Activated B cell treated with CpG ODN at 0.5 μM for 24 hours (primary cell): ENCODE measurements at regions not wholly inside any gene's neighbourhood (a gene's known extent, or its start where the extent isn't known, plus 50 kb on each side); places are given as distances from the start of the nearest gene placed in this dataset.

ENCODE experiments used
- ATAC-seq: fragments of 200-7000 bp; cut with Tn5 transposase; one replicate; pipeline ENCODE4 v1.10.0; 2021; ENCODE audit warnings: low read depth, mild to moderate bottlenecking, moderate library complexity
- CTCF ChIA-PET: fragments of 350-600 bp; sonication (Branson Sonifier 250); formaldehyde crosslinking; loops from one replicate; lab custom pipeline; 2021; ENCODE audit warnings: antibody characterized with exemption; lab: Charles Lee
- POLR2A ChIA-PET: fragments of 350-600 bp; sonication (Branson Sonifier 250); formaldehyde crosslinking; loops from one replicate; lab custom pipeline; 2021; ENCODE audit warnings: antibody characterized with exemption; lab: Charles Lee
- DNase-seq: peaks from one replicate; pipeline ENCODE4 v3.0.0; 2022
- H3K27ac Mint-ChIP-seq: one replicate; pipeline ENCODE4 v1.8.0; 2020; ENCODE audit warnings: mixed read lengths
- H3K27me3 Mint-ChIP-seq: one replicate; pipeline ENCODE4 v1.8.0; 2021; ENCODE audit warnings: mixed read lengths
- H3K36me3 Mint-ChIP-seq: one replicate; pipeline ENCODE4 v1.8.0; 2021; ENCODE audit warnings: low read depth, mixed read lengths
- H3K4me1 Mint-ChIP-seq: one replicate; pipeline ENCODE4 v1.8.0; 2021; ENCODE audit warnings: mixed read lengths
- H3K4me3 Mint-ChIP-seq: one replicate; pipeline ENCODE4 v1.8.0; 2020; ENCODE audit warnings: mild to moderate bottlenecking, mixed read lengths
- H3K9me3 Mint-ChIP-seq: one replicate; pipeline ENCODE4 v1.8.0; 2020; ENCODE audit warnings: mixed read lengths
- CTCF ChIP-seq: fragments of 200-600 bp; IDR thresholded peaks from one replicate; pipeline ENCODE4 v1.8.0; 2022; ENCODE audit warnings: antibody characterized with exemption, mild to moderate bottlenecking
- intact Hi-C: fragments of 100-400 bp; cut with micrococcal nuclease; formaldehyde crosslinking; loops from one replicate; pipeline ENCODE4 v1.15.1; 2024

GRCh38 chr13:106382534-106382933, 152.9 kb downstream of the EFNB2 start:
- no peak for ATAC-seq
- Mint-ChIP-seq H3K27ac (no peak overlapping the region), H3K4me3 (no peak overlapping the region), H3K9me3 (no peaks in the 10 kb centered on the region), H3K4me1 (no peaks in the 10 kb centered on the region), H3K36me3 (no peaks in the 10 kb centered on the region), H3K27me3 (no peaks in the 10 kb centered on the region)
- CTCF ChIA-PET: no interaction called here
- DNase-seq: no peak
- intact Hi-C loops: no loop called here
- no peak for TF ChIP-seq CTCF
- POLR2A ChIA-PET: no interaction called here

- Mint-ChIP-seq H3K4me3 (no peak overlapping the region), H3K4me1 (no peaks in the 10 kb centered on the region), H3K9me3 (no peaks in the 10 kb centered on the region), H3K36me3 (no peaks in the 10 kb centered on the region), H3K27me3 (no peaks in the 10 kb centered on the region), H3K27ac (no peak overlapping the region)
- no peak for TF ChIP-seq CTCF
- ChIA-PET CTCF (no interaction called here), POLR2A (no interaction called here)
- DNase-seq (no peak), ATAC-seq (no peak)
- intact Hi-C loops: no loop called here
These were observed 154.4 kb downstream of the EFNB2 start for GRCh38 chr13:106381091-106381490.

GRCh38 chr13:106377931-106378662, 157.4 kb downstream of the EFNB2 start:
- DNase-seq (no peak), ATAC-seq (no peak)

GRCh38 chr13:106377341-106377740, 158.1 kb downstream of the EFNB2 start:
- no peak for TF ChIP-seq CTCF
- POLR2A ChIA-PET: no interaction called here
- intact Hi-C loops: no loop called here
- no peak overlapping the region for H3K4me3 Mint-ChIP-seq
- H3K4me1 Mint-ChIP-seq: peaks cover 16% of the 10 kb centered on the region
- H3K9me3 Mint-ChIP-seq: no peaks in the 10 kb centered on the region
- H3K27ac Mint-ChIP-seq: no peak overlapping the region
- H3K36me3 Mint-ChIP-seq: no peaks in the 10 kb centered on the region
- ATAC-seq (no peak), DNase-seq (no peak)
- H3K27me3 Mint-ChIP-seq: no peaks in the 10 kb centered on the region
- CTCF ChIA-PET: no interaction called here

More at GRCh38 chr13:106377931-106378662, 157.4 kb downstream of the EFNB2 start:
- no peaks in the 10 kb centered on the region for H3K9me3 Mint-ChIP-seq
- peaks cover 10% of the 10 kb centered on the region for H3K4me1 Mint-ChIP-seq
- H3K27ac Mint-ChIP-seq: no peak overlapping the region
- ChIA-PET CTCF (no interaction called here), POLR2A (no interaction called here)
- no peaks in the 10 kb centered on the region for H3K27me3 Mint-ChIP-seq
- no peak for TF ChIP-seq CTCF
- H3K4me3 Mint-ChIP-seq: no peak overlapping the region
- intact Hi-C loops: no loop called here
- no peaks in the 10 kb centered on the region for H3K36me3 Mint-ChIP-seq

GRCh38 chr13:106376401-106377112, 158.9 kb downstream of the EFNB2 start:
- H3K9me3 Mint-ChIP-seq: no peaks in the 10 kb centered on the region
- intact Hi-C loops: no loop called here
- no peak for DNase-seq
- H3K36me3 Mint-ChIP-seq: no peaks in the 10 kb centered on the region
- no peak overlapping the region for H3K27ac Mint-ChIP-seq
- ChIA-PET POLR2A (no interaction called here), CTCF (no interaction called here)
- no peak for ATAC-seq
- no peaks in the 10 kb centered on the region for H3K27me3 Mint-ChIP-seq
- no peak for TF ChIP-seq CTCF
- peaks cover 16% of the 10 kb centered on the region for H3K4me1 Mint-ChIP-seq
- no peak overlapping the region for H3K4me3 Mint-ChIP-seq
